ENCODE measurements at regions not wholly inside any gene's neighbourhood (a gene's known extent, or its start where the extent isn't known, plus 50 kb on each side); places are given as distances from the start of the nearest gene placed in this dataset.
"Not testable (repeated sequence)": the region's sequence is repeated elsewhere in the genome, so short reads cannot be mapped to it uniquely, and the experiment has no call there.

- no peaks in the 10 kb centered on the region for H3K4me1 ChIP-seq (ENCODE audit: control insufficient read depth, insufficient read depth, low read length)
- Mint-ChIP-seq H3K27me3 (ENCODE audit: insufficient read depth) (no peaks in the 10 kb centered on the region), H3K27ac (no peak overlapping the region), H3K9me3 (peaks cover 7% of the 10 kb centered on the region), H3K36me3 (ENCODE audit: low read depth) (no peaks in the 10 kb centered on the region), H3K4me1 (no peaks in the 10 kb centered on the region), H3K4me3 (no peak overlapping the region)
- H3K27me3 ChIP-seq (ENCODE audit: control insufficient read depth, insufficient read depth, low read length, poor library complexity, severe bottlenecking) = no peaks in the 10 kb centered on the region
- no CpG with 5 or more reads among the region's 1 CpG for WGBS, 2 experiments (ENCODE audit: insufficient coverage in 1 of 2, insufficient read length in 1 of 2)
- H3K27ac ChIP-seq (ENCODE audit: low read depth, low read length) = no peak overlapping the region
- H3K36me3 ChIP-seq (ENCODE audit: control insufficient read depth, insufficient read depth, low read length) = no peaks in the 10 kb centered on the region
- no peak overlapping the region for H3K4me3 ChIP-seq (ENCODE audit: low read length)
- DNase-seq = no peak
- no peak overlapping the region for H3K9ac ChIP-seq (ENCODE audit: extremely low read depth, low read length, poor library complexity, severe bottlenecking)
- H3K9me3 ChIP-seq (ENCODE audit: control insufficient read depth, low read length) = no peaks in the 10 kb centered on the region
- TF ChIP-seq CTCF (conservative IDR thresholded peaks at IDR 0.05) = no peak
Observed at GRCh38 chr4:115456231-115456630, 342.8 kb upstream of the NDST4 start.

GRCh38 chr4:115454228-115454627, 340.8 kb upstream of the NDST4 start:
- Mint-ChIP-seq H3K27ac (no peak overlapping the region), H3K4me1 (no peaks in the 10 kb centered on the region), H3K27me3 (ENCODE audit: insufficient read depth) (no peaks in the 10 kb centered on the region), H3K4me3 (no peak overlapping the region), H3K36me3 (ENCODE audit: low read depth) (no peaks in the 10 kb centered on the region), H3K9me3 (peaks cover 7% of the 10 kb centered on the region)
- Histone ChIP-seq H3K36me3 (ENCODE audit: control insufficient read depth, insufficient read depth, low read length) (no peaks in the 10 kb centered on the region), H3K27me3 (ENCODE audit: control insufficient read depth, insufficient read depth, low read length, poor library complexity, severe bottlenecking) (no peaks in the 10 kb centered on the region), H3K9ac (ENCODE audit: extremely low read depth, low read length, poor library complexity, severe bottlenecking) (no peak overlapping the region), H3K4me1 (ENCODE audit: control insufficient read depth, insufficient read depth, low read length) (no peaks in the 10 kb centered on the region), H3K4me3 (ENCODE audit: low read length) (no peak overlapping the region), H3K9me3 (ENCODE audit: control insufficient read depth, low read length) (no peaks in the 10 kb centered on the region), H3K27ac (ENCODE audit: low read depth, low read length) (no peak overlapping the region)
- TF ChIP-seq CTCF (conservative IDR thresholded peaks at IDR 0.05) = no peak
- DNase-seq = no peak
- 91 to 100% methylated on average over 2 of the region's 2 CpGs for WGBS, 2 experiments (ENCODE audit: insufficient coverage in 1 of 2, insufficient read length in 1 of 2)

- H3K9me3 ChIP-seq (ENCODE audit: control insufficient read depth, low read length) = no peaks in the 10 kb centered on the region
- H3K4me3 Mint-ChIP-seq = no peak overlapping the region
- H3K27me3 Mint-ChIP-seq (ENCODE audit: insufficient read depth) = no peaks in the 10 kb centered on the region
- 83 to 88% methylated on average over 1 of the region's 1 CpG for WGBS, 2 experiments (ENCODE audit: insufficient coverage in 1 of 2, insufficient read length in 1 of 2)
- no peak overlapping the region for H3K27ac ChIP-seq (ENCODE audit: low read depth, low read length)
- H3K27me3 ChIP-seq (ENCODE audit: control insufficient read depth, insufficient read depth, low read length, poor library complexity, severe bottlenecking) = no peaks in the 10 kb centered on the region
- H3K4me1 Mint-ChIP-seq = no peaks in the 10 kb centered on the region
- no peaks in the 10 kb centered on the region for H3K36me3 ChIP-seq (ENCODE audit: control insufficient read depth, insufficient read depth, low read length)
- no peak overlapping the region for H3K9ac ChIP-seq (ENCODE audit: extremely low read depth, low read length, poor library complexity, severe bottlenecking)
- H3K9me3 Mint-ChIP-seq = peaks cover 7% of the 10 kb centered on the region
- no peaks in the 10 kb centered on the region for H3K36me3 Mint-ChIP-seq (ENCODE audit: low read depth)
- no peak overlapping the region for H3K27ac Mint-ChIP-seq
- TF ChIP-seq CTCF (conservative IDR thresholded peaks at IDR 0.05) = no peak
- H3K4me3 ChIP-seq (ENCODE audit: low read length) = no peak overlapping the region
- DNase-seq = no peak
- no peaks in the 10 kb centered on the region for H3K4me1 ChIP-seq (ENCODE audit: control insufficient read depth, insufficient read depth, low read length)
Observed at GRCh38 chr4:115453416-115453815, 340.0 kb upstream of the NDST4 start.

GRCh38 chr4:115452229-115452628, 338.8 kb upstream of the NDST4 start:
- not testable (repeated sequence) for H3K9me3 Mint-ChIP-seq; H3K27ac Mint-ChIP-seq; H3K4me1 Mint-ChIP-seq; H3K27me3 Mint-ChIP-seq (ENCODE audit: insufficient read depth); H3K36me3 ChIP-seq (ENCODE audit: control insufficient read depth, insufficient read depth, low read length); H3K4me3 Mint-ChIP-seq; H3K4me1 ChIP-seq (ENCODE audit: control insufficient read depth, insufficient read depth, low read length); H3K9ac ChIP-seq (ENCODE audit: extremely low read depth, low read length, poor library complexity, severe bottlenecking); H3K9me3 ChIP-seq (ENCODE audit: control insufficient read depth, low read length); H3K27me3 ChIP-seq (ENCODE audit: control insufficient read depth, insufficient read depth, low read length, poor library complexity, severe bottlenecking); H3K4me3 ChIP-seq (ENCODE audit: low read length); H3K27ac ChIP-seq (ENCODE audit: low read depth, low read length); H3K36me3 Mint-ChIP-seq (ENCODE audit: low read depth); DNase-seq
- WGBS, 2 experiments (ENCODE audit: insufficient coverage in 1 of 2, insufficient read length in 1 of 2) = 89 to 100% methylated on average over 1 to 2 of the region's 2 CpGs

All from endodermal cell (in vitro differentiated cells).